ENCODE measurements at regions not wholly inside any gene's neighbourhood (a gene's known extent, or its start where the extent isn't known, plus 50 kb on each side); places are given as distances from the start of the nearest gene placed in this dataset.

GRCh38 chr3:21020681-21021080, 730.3 kb downstream of the ZNF385D start:
- no peak for DNase-seq
- Mint-ChIP-seq H3K27ac (ENCODE audit: unreplicated experiment) (no peak overlapping the region), H3K36me3 (ENCODE audit: insufficient read depth, unreplicated experiment) (no peaks in the 10 kb centered on the region), H3K27me3 (ENCODE audit: unreplicated experiment) (no peaks in the 10 kb centered on the region), H3K4me1 (ENCODE audit: low read depth, unreplicated experiment) (no peaks in the 10 kb centered on the region), H3K9me3 (ENCODE audit: low read depth, unreplicated experiment) (peaks cover 4% of the 10 kb centered on the region), H3K4me3 (ENCODE audit: low read depth, unreplicated experiment) (no peak overlapping the region)
- intact Hi-C loops (cut with micrococcal nuclease; ENCODE audit: unreplicated experiment), result no loop called here
- BruUV-seq (replicated peaks), result no TSS peak
- no peak for TF ChIP-seq CTCF (IDR thresholded peaks at IDR 0.05; ENCODE audit: unreplicated experiment)
- CTCF ChIA-PET, result interaction anchor here (0.6 kb wide), 1 partner anchor 22 kb away, joined by 3 read pairs; no protein-coding TSS in a partner anchor

- intact Hi-C loops (cut with micrococcal nuclease; ENCODE audit: unreplicated experiment), result no loop called here
- CTCF ChIA-PET, result no interaction called here
- TF ChIP-seq CTCF (IDR thresholded peaks at IDR 0.05; ENCODE audit: unreplicated experiment), result no peak
Measured at GRCh38 chr3:21020043-21020442, 731.0 kb downstream of the ZNF385D start.

GRCh38 chr3:21017115-21017852, 733.7 kb downstream of the ZNF385D start:
- no TSS peak for BruUV-seq (replicated peaks)
- no peaks in the 10 kb centered on the region for H3K4me1 Mint-ChIP-seq (ENCODE audit: low read depth, unreplicated experiment)
- CTCF ChIA-PET, result no interaction called here
- no peak overlapping the region for H3K4me3 Mint-ChIP-seq (ENCODE audit: low read depth, unreplicated experiment)
- H3K9me3 Mint-ChIP-seq (ENCODE audit: low read depth, unreplicated experiment), result peaks cover 8% of the 10 kb centered on the region
- no peak for TF ChIP-seq CTCF (IDR thresholded peaks at IDR 0.05; ENCODE audit: unreplicated experiment)
- DNase-seq, result no peak
- no peak overlapping the region for H3K27ac Mint-ChIP-seq (ENCODE audit: unreplicated experiment)
- H3K27me3 Mint-ChIP-seq (ENCODE audit: unreplicated experiment), result no peaks in the 10 kb centered on the region
- intact Hi-C loops (cut with micrococcal nuclease; ENCODE audit: unreplicated experiment), result no loop called here
- no peaks in the 10 kb centered on the region for H3K36me3 Mint-ChIP-seq (ENCODE audit: insufficient read depth, unreplicated experiment)

More at GRCh38 chr3:21020043-21020442, 731.0 kb downstream of the ZNF385D start:
- H3K27me3 Mint-ChIP-seq (ENCODE audit: unreplicated experiment), result no peaks in the 10 kb centered on the region
- H3K4me1 Mint-ChIP-seq (ENCODE audit: low read depth, unreplicated experiment), result no peaks in the 10 kb centered on the region
- no TSS peak for BruUV-seq (replicated peaks)
- no peak for DNase-seq
- no peaks in the 10 kb centered on the region for H3K36me3 Mint-ChIP-seq (ENCODE audit: insufficient read depth, unreplicated experiment)
- H3K9me3 Mint-ChIP-seq (ENCODE audit: low read depth, unreplicated experiment), result peaks cover 4% of the 10 kb centered on the region
- H3K27ac Mint-ChIP-seq (ENCODE audit: unreplicated experiment), result no peak overlapping the region
- H3K4me3 Mint-ChIP-seq (ENCODE audit: low read depth, unreplicated experiment), result no peak overlapping the region

GRCh38 chr3:21013566-21013965, 737.4 kb downstream of the ZNF385D start:
- CTCF ChIA-PET, result interaction anchor here (0.6 kb wide), 2 partner anchors 412 to 836 kb away, joined by 3 to 5 read pairs; no protein-coding TSS in a partner anchor
- no peaks in the 10 kb centered on the region for H3K36me3 Mint-ChIP-seq (ENCODE audit: insufficient read depth, unreplicated experiment)
- no peaks in the 10 kb centered on the region for H3K27me3 Mint-ChIP-seq (ENCODE audit: unreplicated experiment)
- TF ChIP-seq CTCF (IDR thresholded peaks at IDR 0.05; ENCODE audit: unreplicated experiment), result no peak
- no peak overlapping the region for H3K4me3 Mint-ChIP-seq (ENCODE audit: low read depth, unreplicated experiment)
- H3K9me3 Mint-ChIP-seq (ENCODE audit: low read depth, unreplicated experiment), result peaks cover 8% of the 10 kb centered on the region
- intact Hi-C loops (cut with micrococcal nuclease; ENCODE audit: unreplicated experiment), result no loop called here
- DNase-seq, result no peak
- no peak overlapping the region for H3K27ac Mint-ChIP-seq (ENCODE audit: unreplicated experiment)
- BruUV-seq (replicated peaks), result no TSS peak
- H3K4me1 Mint-ChIP-seq (ENCODE audit: low read depth, unreplicated experiment), result no peaks in the 10 kb centered on the region

Measured in Calu3 (cell line).